ENCODE measurements at regions not wholly inside any gene's neighbourhood (a gene's known extent, or its start where the extent isn't known, plus 50 kb on each side); places are given as distances from the start of the nearest gene placed in this dataset.

GRCh38 chr15:35281515-35281914 is 196.4 kb upstream of the NANOGP8 start:
- Histone ChIP-seq H3K56ac (ENCODE audit: extremely low read depth, insufficient read depth, low read length) (no peak overlapping the region), H3K4me3 (ENCODE audit: insufficient read depth, low read depth, low read length) (no peak overlapping the region), H3K14ac (replicated peaks; ENCODE audit: low read depth, low read length) (no peak overlapping the region), H3K4me2 (ENCODE audit: low read depth, low read length) (no peak overlapping the region), H2BK5ac (ENCODE audit: low read depth, low read length, poor library complexity, severe bottlenecking) (no peak overlapping the region), H3K4ac (ENCODE audit: low read depth, low read length) (no peak overlapping the region), H3K9me1 (ENCODE audit: insufficient read depth, low read length) (no peaks in the 10 kb centered on the region), H3K36me3 (ENCODE audit: control insufficient read depth, insufficient read depth, low read length) (no peaks in the 10 kb centered on the region), H3K9me3 (ENCODE audit: control insufficient read depth, insufficient read depth, low read length) (peaks cover 13% of the 10 kb centered on the region), H3K18ac (ENCODE audit: low read depth, low read length) (no peak overlapping the region), H2AFZ (replicated peaks; ENCODE audit: low read length, poor library complexity) (no peak overlapping the region), H3K4me1 (ENCODE audit: control insufficient read depth, insufficient read depth, low read length) (no peaks in the 10 kb centered on the region), H2AK5ac (ENCODE audit: low read depth, low read length) (no peak overlapping the region), H3K9ac (ENCODE audit: low read depth, low read length) (no peak overlapping the region), H4K5ac (ENCODE audit: low read depth, low read length) (no peak overlapping the region), H2BK15ac (ENCODE audit: low read depth, low read length) (no peak overlapping the region), H2AK9ac (replicated peaks; ENCODE audit: low read depth, low read length, poor library complexity) (no peak overlapping the region), H3K79me1 (ENCODE audit: low read depth in 1 of 2, low read length in 2 of 2) (no peaks in the 10 kb centered on the region), H4K8ac (ENCODE audit: low read depth in 2 of 2, low read length in 2 of 2) (no peak overlapping the region), H4K20me1 (ENCODE audit: insufficient read depth, low read length) (no peaks in the 10 kb centered on the region), H2BK120ac (ENCODE audit: low read depth, low read length) (no peak overlapping the region), H3K27me3 (ENCODE audit: control insufficient read depth, insufficient read depth, low read length) (no peaks in the 10 kb centered on the region), H3K23ac (ENCODE audit: low read depth, low read length) (no peak overlapping the region), H4K91ac (ENCODE audit: insufficient read depth, low read depth, low read length) (no peak overlapping the region), H3K27ac (ENCODE audit: insufficient read depth, low read length) (no peak overlapping the region), H2BK20ac (ENCODE audit: low read depth, low read length) (no peak overlapping the region)
- intact Hi-C loops (cut with micrococcal nuclease) (loop anchor here (1.0 to 10.0 kb wide), 3 partner anchors 11 to 463 kb away; partner anchors contain the start of gene DPH6), dilution Hi-C loops (cut with HindIII; ENCODE audit: low sequenced_read_pairs, unreplicated experiment) (no loop called here), in situ Hi-C loops (cut with MboI; ENCODE audit: low sequenced_read_pairs) (loop anchor here (10.0 to 25.0 kb wide), 2 partner anchors 207 to 1856 kb away; no protein-coding TSS in a partner anchor)
- CTCF ChIA-PET = interaction anchor here (0.5 to 1.8 kb wide), 2 partner anchors 163 to 179 kb away, joined by 3 to 9 read pairs; no protein-coding TSS in a partner anchor
- ATAC-seq (ENCODE audit: low read depth) = peak; percentile 73
- TF ChIP-seq MAZ (IDR thresholded peaks at IDR 0.05; ENCODE audit: borderline replicate concordance, low read depth, low read length) (no peak), FOS (IDR thresholded peaks at IDR 0.05; ENCODE audit: low read depth, low read length) (peak; percentile 56), RFX5 (IDR thresholded peaks at IDR 0.05; ENCODE audit: low read depth, low read length) (no peak), USF2 (IDR thresholded peaks at IDR 0.05; ENCODE audit: low read depth, low read length) (no peak), RCOR1 (IDR thresholded peaks at IDR 0.05; ENCODE audit: insufficient replicate concordance, low read length) (no peak)
- POLR2A ChIA-PET (ENCODE audit: unreplicated experiment) = no interaction called here
- BruUV-seq (replicated peaks) = no TSS peak
- no CpG with 5 or more reads among the region's 1 CpG for WGBS, 2 experiments (ENCODE audit: extremely low coverage in 2 of 2, insufficient read length in 1 of 2)
- DNase-seq = peak; percentile 70
